ENCODE measurements at regions not wholly inside any gene's neighbourhood (a gene's known extent, or its start where the extent isn't known, plus 50 kb on each side); places are given as distances from the start of the nearest gene placed in this dataset.
"Not testable (repeated sequence)": the region's sequence is repeated elsewhere in the genome, so short reads cannot be mapped to it uniquely, and the experiment has no call there.

GRCh38 chr3:130832401-130832746, 61.5 kb upstream of the ATP2C1 start:
- TF ChIP-seq CTCF (conservative IDR thresholded peaks at IDR 0.05; ENCODE audit: low read length); EZH2phosphoT487 (IDR thresholded peaks at IDR 0.05; ENCODE audit: borderline replicate concordance, low read depth, low read length): not testable (repeated sequence)

Data from OCI-LY7 (cell line).